ENCODE measurements at regions not wholly inside any gene's neighbourhood (a gene's known extent, or its start where the extent isn't known, plus 50 kb on each side); places are given as distances from the start of the nearest gene placed in this dataset.

DNA sequence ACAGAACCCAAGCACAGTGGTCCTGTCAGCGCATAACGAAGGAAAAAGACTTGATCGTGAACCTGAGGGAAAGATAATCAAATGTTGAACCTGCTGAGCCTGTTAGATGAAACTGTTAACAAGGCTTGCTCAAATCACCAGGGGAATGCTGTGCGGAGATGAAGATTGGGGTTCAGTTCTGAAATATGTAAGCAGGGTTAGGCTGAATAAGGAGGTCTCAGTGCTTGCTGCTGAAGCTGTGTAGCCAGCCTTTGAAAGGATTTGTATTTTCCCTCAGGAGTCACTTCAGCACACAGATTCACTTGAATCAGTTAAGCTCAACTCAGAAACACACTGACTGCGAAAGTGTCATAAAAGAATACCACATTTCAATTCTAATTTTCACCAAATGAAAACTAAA lies 793.5 kb downstream of the OLFM4 start:
- Mint-ChIP-seq H3K27me3 (no peaks in the 10 kb centered on the region), H3K4me1 (ENCODE audit: unreplicated experiment) (no peaks in the 10 kb centered on the region), H3K4me3 (no peak overlapping the region), H3K36me3 (no peaks in the 10 kb centered on the region), H3K9me3 (no peaks in the 10 kb centered on the region), H3K27ac (no peak overlapping the region)
- DNase-seq (ENCODE audit: extremely low spot score, unreplicated experiment) = no peak
- TF ChIP-seq, protein P1, sequence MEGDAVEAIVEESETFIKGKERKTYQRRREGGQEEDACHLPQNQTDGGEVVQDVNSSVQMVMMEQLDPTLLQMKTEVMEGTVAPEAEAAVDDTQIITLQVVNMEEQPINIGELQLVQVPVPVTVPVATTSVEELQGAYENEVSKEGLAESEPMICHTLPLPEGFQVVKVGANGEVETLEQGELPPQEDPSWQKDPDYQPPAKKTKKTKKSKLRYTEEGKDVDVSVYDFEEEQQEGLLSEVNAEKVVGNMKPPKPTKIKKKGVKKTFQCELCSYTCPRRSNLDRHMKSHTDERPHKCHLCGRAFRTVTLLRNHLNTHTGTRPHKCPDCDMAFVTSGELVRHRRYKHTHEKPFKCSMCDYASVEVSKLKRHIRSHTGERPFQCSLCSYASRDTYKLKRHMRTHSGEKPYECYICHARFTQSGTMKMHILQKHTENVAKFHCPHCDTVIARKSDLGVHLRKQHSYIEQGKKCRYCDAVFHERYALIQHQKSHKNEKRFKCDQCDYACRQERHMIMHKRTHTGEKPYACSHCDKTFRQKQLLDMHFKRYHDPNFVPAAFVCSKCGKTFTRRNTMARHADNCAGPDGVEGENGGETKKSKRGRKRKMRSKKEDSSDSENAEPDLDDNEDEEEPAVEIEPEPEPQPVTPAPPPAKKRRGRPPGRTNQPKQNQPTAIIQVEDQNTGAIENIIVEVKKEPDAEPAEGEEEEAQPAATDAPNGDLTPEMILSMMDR (conservative IDR thresholded peaks at IDR 0.05) = no peak

DNA sequence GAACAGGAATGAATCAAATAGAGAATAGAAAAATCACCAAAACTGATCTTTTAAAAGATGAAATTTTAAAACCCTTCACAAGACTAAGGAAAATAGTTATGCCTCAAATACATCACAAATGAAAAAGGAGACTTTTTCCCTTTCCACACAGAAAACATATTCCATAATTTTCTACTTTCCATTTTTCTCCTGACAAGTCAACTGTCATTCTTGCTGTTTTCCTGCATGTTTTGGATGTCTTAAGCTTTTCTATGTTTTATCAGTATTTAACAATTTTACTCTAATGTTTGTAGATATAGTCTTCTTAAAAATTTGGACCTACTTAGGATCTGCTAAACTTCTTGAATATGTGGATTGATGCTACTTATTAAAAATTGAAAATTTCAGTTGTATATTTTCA lies 810.8 kb downstream of the OLFM4 start:
- H3K27ac Mint-ChIP-seq = no peak overlapping the region
- no peak for DNase-seq (ENCODE audit: extremely low spot score, unreplicated experiment)
- no peak overlapping the region for H3K4me3 Mint-ChIP-seq
- no peaks in the 10 kb centered on the region for H3K4me1 Mint-ChIP-seq (ENCODE audit: unreplicated experiment)
- H3K36me3 Mint-ChIP-seq = no peaks in the 10 kb centered on the region
- H3K27me3 Mint-ChIP-seq = no peaks in the 10 kb centered on the region
- no peaks in the 10 kb centered on the region for H3K9me3 Mint-ChIP-seq
- TF ChIP-seq, protein P1 (conservative IDR thresholded peaks at IDR 0.05) = no peak

DNA sequence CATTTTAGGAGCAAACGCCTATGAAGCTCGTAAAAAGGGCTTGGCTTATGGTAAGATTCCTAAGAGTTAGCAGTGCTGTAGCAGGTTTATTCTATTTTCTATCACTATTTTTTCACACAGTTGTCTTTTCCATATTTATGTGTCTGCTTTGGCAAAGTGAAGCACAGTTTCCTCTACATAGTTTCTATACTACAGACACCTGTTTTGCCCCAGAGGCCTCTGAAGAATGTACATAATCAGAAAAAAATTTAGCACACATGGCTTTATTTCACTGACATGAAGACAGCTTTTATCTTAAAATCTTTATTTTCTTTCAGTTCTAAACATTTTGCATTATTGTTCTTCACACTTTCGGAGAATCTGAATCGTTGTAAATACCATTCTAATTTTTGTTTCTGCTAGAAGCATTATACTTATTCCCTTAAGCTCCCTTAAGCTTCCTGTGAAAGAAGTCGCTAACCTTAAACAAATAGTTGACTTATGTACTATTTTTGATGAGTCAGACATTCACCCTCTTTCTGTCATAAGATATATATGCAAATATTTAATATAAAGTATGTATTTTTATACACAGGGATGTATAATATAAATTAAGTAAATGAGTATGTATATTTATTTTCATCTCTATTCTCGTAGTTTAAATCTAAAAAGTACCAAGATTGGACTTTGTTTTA lies 816.0 kb downstream of the OLFM4 start:
- no peak overlapping the region for H3K27ac Mint-ChIP-seq
- H3K27me3 Mint-ChIP-seq = no peaks in the 10 kb centered on the region
- H3K4me1 Mint-ChIP-seq (ENCODE audit: unreplicated experiment) = peaks cover 8% of the 10 kb centered on the region
- H3K4me3 Mint-ChIP-seq = no peak overlapping the region
- TF ChIP-seq, protein P1 (conservative IDR thresholded peaks at IDR 0.05) = no peak
- H3K36me3 Mint-ChIP-seq = no peaks in the 10 kb centered on the region
- DNase-seq (ENCODE audit: extremely low spot score, unreplicated experiment) = no peak
- no peaks in the 10 kb centered on the region for H3K9me3 Mint-ChIP-seq

DNA sequence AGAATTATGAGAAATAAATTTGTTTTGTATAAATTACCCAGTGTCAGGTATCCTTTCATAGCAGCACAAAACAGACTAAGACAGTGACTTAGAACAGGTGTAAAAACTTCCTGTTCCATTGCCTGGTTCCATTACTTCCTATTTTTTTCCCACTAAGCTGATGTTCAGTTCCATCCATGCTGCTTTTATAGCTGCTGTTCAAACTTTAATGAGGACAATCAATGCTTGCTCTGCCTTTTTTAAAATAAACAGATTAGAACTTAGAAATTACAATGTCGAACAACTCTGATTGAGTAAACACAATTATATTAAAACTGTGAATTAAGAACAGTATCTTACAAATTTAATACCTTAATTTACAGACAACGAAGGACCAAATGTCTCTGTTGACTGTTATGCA lies 818.9 kb downstream of the OLFM4 start:
- H3K4me3 Mint-ChIP-seq = no peak overlapping the region
- no peaks in the 10 kb centered on the region for H3K9me3 Mint-ChIP-seq
- TF ChIP-seq, protein P1 (conservative IDR thresholded peaks at IDR 0.05) = no peak

DNA sequence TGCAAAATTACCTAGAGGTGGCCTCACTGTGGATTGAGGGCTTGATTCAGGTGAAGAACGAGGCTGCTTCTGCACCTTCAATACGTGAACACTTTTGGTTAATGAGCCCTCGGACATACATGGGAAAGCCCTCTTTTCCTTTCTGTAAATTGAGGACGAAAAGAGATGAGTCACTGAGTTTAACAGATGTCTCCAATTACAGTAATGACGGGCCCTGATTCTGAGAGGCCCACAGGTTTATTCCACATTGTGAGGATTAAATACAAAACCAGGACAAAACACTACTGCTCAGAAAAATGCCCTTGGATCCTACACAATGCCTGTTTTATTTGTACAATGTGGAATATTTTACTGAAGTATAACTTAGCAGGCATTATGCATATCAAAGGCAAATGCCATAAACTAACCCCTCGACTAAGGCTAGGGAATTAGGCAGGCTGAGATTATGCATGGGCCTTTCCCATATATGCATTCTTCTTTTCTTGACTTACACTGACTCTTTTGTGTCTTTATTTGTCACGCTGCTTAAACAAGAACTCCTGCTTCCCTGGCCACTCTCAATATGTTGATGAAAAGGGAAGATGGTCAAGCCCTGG lies 819.9 kb downstream of the OLFM4 start:
- TF ChIP-seq, protein P1 (conservative IDR thresholded peaks at IDR 0.05) = no peak
- Mint-ChIP-seq H3K4me1 (ENCODE audit: unreplicated experiment) (peaks cover 8% of the 10 kb centered on the region), H3K36me3 (no peaks in the 10 kb centered on the region), H3K27me3 (no peaks in the 10 kb centered on the region), H3K27ac (no peak overlapping the region), H3K9me3 (no peaks in the 10 kb centered on the region), H3K4me3 (no peak overlapping the region)
- no peak for DNase-seq (ENCODE audit: extremely low spot score, unreplicated experiment)

More for the DNA sequence above, 818.9 kb downstream of the OLFM4 start:
- no peak for DNase-seq (ENCODE audit: extremely low spot score, unreplicated experiment)
- H3K36me3 Mint-ChIP-seq = no peaks in the 10 kb centered on the region
- H3K27ac Mint-ChIP-seq = no peak overlapping the region
- H3K4me1 Mint-ChIP-seq (ENCODE audit: unreplicated experiment) = peaks cover 8% of the 10 kb centered on the region
- H3K27me3 Mint-ChIP-seq = no peaks in the 10 kb centered on the region
